K562 (cell line): ENCODE measurements at regions not wholly inside any gene's neighbourhood (a gene's known extent, or its start where the extent isn't known, plus 50 kb on each side); places are given as distances from the start of the nearest gene placed in this dataset.

Experiments
- KDM2B ChIP-seq: fragments of 250-450 bp; sonication (Bioruptor Pico); IDR thresholded peaks from 2 replicates; pipeline ENCODE4 v1.8.0; 2021; ENCODE audit warnings: mild to moderate bottlenecking, moderate library complexity
- SMARCA4 ChIP-seq: fragments of 450-650 bp; IDR thresholded peaks from 2 replicates; pipeline ENCODE4 v1.6.1; 2016
- STAT5B ChIP-seq: fragments of 250-450 bp; sonication (Bioruptor Pico); IDR thresholded peaks from 2 replicates; pipeline ENCODE4 v1.8.0; 2021; ENCODE audit warnings: mild to moderate bottlenecking, inconsistent platforms
- ZNF121 ChIP-seq: sonication (generic); formaldehyde crosslinking; conservative IDR thresholded peaks from 2 replicates; pipeline ENCODE4 v1.8.0; 2022; ENCODE audit warnings: missing genetic modification reagents

DNA sequence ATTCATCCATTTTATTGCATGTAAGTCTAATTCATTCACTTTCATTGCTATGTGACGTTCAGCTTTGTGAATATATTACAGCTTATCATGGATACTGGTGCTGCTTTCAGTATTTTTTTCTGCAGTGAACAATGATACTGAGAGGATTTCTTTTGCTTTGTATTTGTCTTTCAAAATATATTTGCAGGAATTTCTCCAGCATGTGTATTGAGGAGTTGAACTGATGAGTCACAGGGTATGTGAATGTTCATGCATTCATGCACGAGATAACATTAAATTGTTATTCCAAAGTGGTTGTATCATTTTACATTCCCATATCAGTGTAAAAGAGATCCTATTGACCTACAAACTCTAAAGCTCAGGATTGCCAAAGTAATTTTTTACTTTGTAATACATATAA is 283.8 kb upstream of the ARSJ start:
- TF ChIP-seq SMARCA4 = no peak
- TF ChIP-seq ZNF121 (CRISPR knock-in tag) = no peak
- no peak for TF ChIP-seq KDM2B (CRISPR knock-in tag)
- no peak for TF ChIP-seq STAT5B (CRISPR knock-in tag)
